Heart right ventricle (tissue), 16 donors: ENCODE measurements at regions not wholly inside any gene's neighbourhood (a gene's known extent, or its start where the extent isn't known, plus 50 kb on each side); places are given as distances from the start of the nearest gene placed in this dataset.
A peak's percentile ranks its signal among the peaks of the same experiment; 100 is the strongest.

ENCODE experiments used
- ATAC-seq, 8 donors: fragments of 200-7000 bp; cut with Tn5 transposase; one replicate each; pipeline ENCODE4 v1.9.1; 2020; ENCODE audit warnings: mild to moderate bottlenecking in 8 of 8, moderate library complexity in 8 of 8, moderate number of reproducible peaks in 1 of 8
- DNase-seq, 2 donors: peaks; one replicate each; pipeline ENCODE4 v3.0.0-alpha.2; 2020
- H3K27ac ChIP-seq, 10 donors: fragments of 200-600 bp; sonication (generic) in 2 of 10; one replicate each; pipeline versions ENCODE4 v1.5.0 to v1.8.0; 2020 to 2022; ENCODE audit warnings: mild to moderate bottlenecking in 3 of 10
- H3K27me3 ChIP-seq, 7 donors: fragments of 200-600 bp; one replicate each; pipeline ENCODE4 v1.8.0; 2021 to 2022; ENCODE audit warnings: mild to moderate bottlenecking in 2 of 7
- H3K36me3 ChIP-seq, 9 donors: fragments of 200-600 bp; sonication (generic) in 1 of 9; one replicate each; pipeline versions ENCODE4 v1.5.0 to v1.8.0; 2020 to 2022; ENCODE audit warnings: mild to moderate bottlenecking in 2 of 9
- H3K4me1 ChIP-seq, 9 donors: fragments of 200-600 bp; sonication (generic) in 1 of 9; one replicate each; pipeline versions ENCODE4 v1.5.0 to v1.8.0; 2020 to 2022; ENCODE audit warnings: mild to moderate bottlenecking in 4 of 9
- H3K4me3 ChIP-seq, 10 donors: fragments of 200-600 bp; sonication (generic) in 2 of 10; one replicate each; pipeline versions ENCODE4 v1.5.0 to v1.8.0; 2020 to 2022; ENCODE audit warnings: mild to moderate bottlenecking in 7 of 10, moderate library complexity in 2 of 10
- H3K9me3 ChIP-seq, 11 donors: fragments of 200-600 bp in 10 of 11; sonication (generic) in 2 of 11; one replicate each; pipeline versions ENCODE4 v1.5.0 to v1.8.0; 2013 to 2022; ENCODE audit warnings: mild to moderate bottlenecking in 2 of 11, control low read depth in 1 of 11, moderate library complexity in 1 of 11
- whole genome bisulfite sequencing, 2 donors: extraction: QIAGEN DNeasy Blood & Tissue Kit; methylation state at CpG; one replicate each; pipeline ENCODE4 v1.1.7; 2013; ENCODE audit warnings: inconsistent platforms in 1 of 2; 5-methylcytosine and 5-hydroxymethylcytosine counted together
- intact Hi-C, 10 donors: fragments of 100-400 bp; cut with DNase I; formaldehyde crosslinking; loops; one replicate each; pipeline versions ENCODE4 v1.11.1 to v1.14.2; 2022
- TF ChIP-seq, protein P1 (sequence below), 9 donors: fragments of 200-600 bp; sonication (generic) in 2 of 9; IDR thresholded peaks; one replicate each; pipeline versions ENCODE4 v1.5.0 to v1.8.0; 2021 to 2022; ENCODE audit warnings: antibody characterized with exemption in 9 of 9, mild to moderate bottlenecking in 5 of 9, moderate library complexity in 1 of 9
- donor health status: Arrhythmogenic right ventricular cardiomyopathy.
- donor health status: ischemic (EF 13 %, LVEDD 7.1; RV severe dilation, severe dysfunction).
- donor health status: healthy with polysubstance abuse.
- donor health status: DM: no; HTN: yes; CAD: no.
- donor health status: DM: no; HTN: no; CAD: no.
- donor health status: ischemic (EF 25% LVEDD 6.9; RV normal size, moderate dysfunction).
- donor health status: ischemic (EF 25% LVEDD 5.7; RV mildly dilated, moderate dysfunction).
- donor health status: healthy.
- donor health status: DM: yes; HTN: yes; CAD: no.
- donor health status: Ischemic cardiomyopathy.
- donor health status: ischemic (EF 35%, LVEDD 5.7; RV mildly dilated, moderate dysfunction).
- donor health status: nonischemic (EF 11% LVEDD 7.7; RV severe dilation, severe dysfunction).
- donor health status: DM: yes; HTN: yes; CAD: no.
- donor health status: PGD.
- donor health status: ischemic (EF 29% LVEDD 5.4; RV normal size, mild dysfunction).
- donor health status: nonischemic (EF 23%, LVEDD 6.1; RV moderate dilation, normal function).

DNA sequence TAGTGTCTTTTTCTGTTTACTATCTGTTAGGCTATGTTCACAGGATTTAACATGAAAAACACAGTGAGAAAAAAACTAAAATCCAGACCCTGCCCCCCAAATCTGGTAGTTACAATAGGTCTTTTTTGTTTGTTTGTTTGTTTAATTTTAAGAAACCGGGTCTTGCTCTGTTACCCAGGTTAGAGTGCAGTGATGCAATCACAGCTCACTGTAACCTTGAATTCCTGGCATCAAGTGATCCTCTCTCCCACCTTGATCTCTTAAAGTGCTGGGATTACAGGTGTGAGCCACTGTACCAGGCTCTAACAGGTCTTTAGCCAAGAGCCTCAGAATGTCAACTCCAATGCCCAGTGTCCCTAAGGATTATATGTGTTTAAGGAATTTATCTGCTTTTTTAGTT, 88.0 kb upstream of the GOLIM4 start:
- Histone ChIP-seq H3K27ac (no peak overlapping the region), H3K4me3 (no peak overlapping the region), H3K9me3 (no peaks in the 10 kb centered on the region), H3K27me3 (no peaks in the 10 kb centered on the region), H3K4me1 (no peaks in the 10 kb centered on the region), H3K36me3 (no peaks in the 10 kb centered on the region)
- WGBS, 2 donors = 61 to 81% methylated on average over 1 of the region's 1 CpG
- intact Hi-C loops = no loop called here
- TF ChIP-seq, protein P1, sequence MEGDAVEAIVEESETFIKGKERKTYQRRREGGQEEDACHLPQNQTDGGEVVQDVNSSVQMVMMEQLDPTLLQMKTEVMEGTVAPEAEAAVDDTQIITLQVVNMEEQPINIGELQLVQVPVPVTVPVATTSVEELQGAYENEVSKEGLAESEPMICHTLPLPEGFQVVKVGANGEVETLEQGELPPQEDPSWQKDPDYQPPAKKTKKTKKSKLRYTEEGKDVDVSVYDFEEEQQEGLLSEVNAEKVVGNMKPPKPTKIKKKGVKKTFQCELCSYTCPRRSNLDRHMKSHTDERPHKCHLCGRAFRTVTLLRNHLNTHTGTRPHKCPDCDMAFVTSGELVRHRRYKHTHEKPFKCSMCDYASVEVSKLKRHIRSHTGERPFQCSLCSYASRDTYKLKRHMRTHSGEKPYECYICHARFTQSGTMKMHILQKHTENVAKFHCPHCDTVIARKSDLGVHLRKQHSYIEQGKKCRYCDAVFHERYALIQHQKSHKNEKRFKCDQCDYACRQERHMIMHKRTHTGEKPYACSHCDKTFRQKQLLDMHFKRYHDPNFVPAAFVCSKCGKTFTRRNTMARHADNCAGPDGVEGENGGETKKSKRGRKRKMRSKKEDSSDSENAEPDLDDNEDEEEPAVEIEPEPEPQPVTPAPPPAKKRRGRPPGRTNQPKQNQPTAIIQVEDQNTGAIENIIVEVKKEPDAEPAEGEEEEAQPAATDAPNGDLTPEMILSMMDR (IDR thresholded peaks at IDR 0.05) = no peak
- DNase-seq (no peak), ATAC-seq (no peak)

DNA sequence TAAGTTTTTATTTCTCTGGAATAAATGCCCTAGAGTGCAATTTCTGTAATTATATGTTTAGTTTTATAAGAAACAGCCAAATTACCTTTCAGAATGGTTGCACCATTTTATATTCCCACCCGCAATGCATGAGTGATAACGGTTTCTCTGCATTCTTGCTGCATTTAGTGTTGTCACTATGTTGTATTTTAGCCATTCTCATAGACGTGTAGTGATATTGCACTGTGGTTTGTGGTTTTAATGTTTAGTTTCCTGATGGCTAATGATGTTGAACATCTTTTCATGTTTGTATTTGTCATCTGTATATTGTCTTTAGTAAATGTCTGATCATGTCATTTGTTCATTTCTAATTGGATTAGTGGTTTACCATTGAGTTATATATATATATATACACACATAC, 73.0 kb upstream of the GOLIM4 start:
- Histone ChIP-seq H3K9me3 (no peaks in the 10 kb centered on the region), H3K4me3 (no peak overlapping the region), H3K4me1 (peaks cover 0 to 5% (median 0%) of the 10 kb centered on the region in 9 donors), H3K27me3 (no peaks in the 10 kb centered on the region), H3K27ac (no peak overlapping the region), H3K36me3 (no peaks in the 10 kb centered on the region)
- intact Hi-C loops = loop anchor here in 6 of 10 donors (5.0 to 10.0 kb wide), 4 partner anchors 126 to 254 kb away; no protein-coding TSS in a partner anchor
- TF ChIP-seq, protein P1 (IDR thresholded peaks at IDR 0.05) = no peak
- WGBS, 2 donors = 80 to 87% methylated on average over 3 of the region's 3 CpGs
- DNase-seq = no peak
- no peak for ATAC-seq

DNA sequence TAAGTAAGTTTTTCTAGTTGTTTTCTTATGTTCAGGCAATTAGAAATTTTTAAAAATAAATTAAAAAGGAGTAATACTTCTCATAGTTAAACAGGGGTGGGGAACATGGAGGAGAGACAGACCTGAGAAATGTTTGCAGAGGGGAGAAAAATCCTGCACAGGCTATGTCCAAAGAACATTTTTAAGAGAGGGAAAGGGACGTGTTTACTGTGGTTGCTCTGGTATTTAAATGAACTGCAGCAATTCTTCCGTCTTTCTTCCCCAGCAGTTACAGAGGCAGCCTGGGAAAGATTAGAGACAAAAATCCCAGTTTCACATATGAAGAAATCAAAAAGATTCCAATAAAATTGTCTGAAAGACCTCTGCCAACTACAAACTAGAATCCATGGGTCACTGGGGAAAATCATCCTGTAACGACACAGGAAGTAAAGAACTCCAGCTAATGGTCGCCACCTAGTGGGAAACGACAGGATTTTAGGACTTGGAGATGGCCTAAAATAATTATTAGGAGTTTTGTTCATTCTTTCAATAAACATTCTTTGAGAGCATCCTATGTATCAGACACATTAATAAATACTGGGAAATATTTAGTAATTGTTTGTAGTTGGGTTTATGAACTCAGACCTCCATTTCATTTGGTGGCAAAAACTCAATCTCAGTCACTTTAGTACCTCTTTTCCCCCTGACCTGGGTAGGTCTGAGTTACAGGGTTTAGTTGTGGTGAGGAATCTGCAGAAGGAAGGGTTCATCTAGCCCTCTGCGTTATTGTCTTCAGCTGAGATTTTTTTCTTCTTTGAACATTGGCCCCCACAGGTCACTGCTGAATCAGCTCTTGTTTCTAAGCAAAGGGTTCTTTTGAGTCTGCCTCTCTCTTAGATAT, 69.9 kb upstream of the GOLIM4 start:
- intact Hi-C loops = loop anchor here (1.0 to 10.0 kb wide), 8 partner anchors 71 to 251 kb away; partner anchors contain the start of gene GOLIM4 (in 1 of the 10)
- TF ChIP-seq, protein P1 (IDR thresholded peaks at IDR 0.05) = peak; percentile 56 to 93 (median 81)
- no peaks in the 10 kb centered on the region for H3K36me3 ChIP-seq
- H3K9me3 ChIP-seq = no peaks in the 10 kb centered on the region
- DNase-seq = peak in 1 of 2 donors; percentile 70
- H3K4me3 ChIP-seq = peak overlapping the region in 4 of 10 donors; percentile 15 to 34 (median 26)
- H3K27me3 ChIP-seq = no peaks in the 10 kb centered on the region
- peak in 7 of 8 donors; percentile 71 to 87 (median 77) for ATAC-seq
- H3K4me1 ChIP-seq = peaks cover 0 to 5% (median 0%) of the 10 kb centered on the region in 9 donors
- WGBS, 2 donors = 10 to 13% methylated on average over 6 of the region's 6 CpGs
- H3K27ac ChIP-seq = peak overlapping the region in 4 of 10 donors; percentile 16 to 52 (median 44)

DNA sequence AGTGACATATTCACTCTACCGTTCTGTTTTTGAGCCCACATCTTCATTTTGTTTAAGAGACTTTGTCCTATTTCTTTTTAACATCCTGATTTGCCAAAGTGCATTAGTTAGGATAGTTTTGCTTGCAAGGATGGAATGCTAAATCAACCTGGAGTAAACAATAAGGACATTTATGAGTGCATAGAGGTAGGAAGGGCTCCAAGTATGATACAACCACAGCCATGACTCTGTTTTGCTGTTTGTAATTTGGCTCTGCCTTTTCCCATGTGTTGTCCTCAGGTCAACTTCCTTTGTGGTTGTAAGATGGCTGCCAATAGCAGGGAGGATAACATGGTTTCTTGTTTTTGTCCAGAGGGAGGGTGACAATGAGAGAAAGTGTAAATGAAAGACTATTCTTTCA, 66.4 kb upstream of the GOLIM4 start:
- WGBS, 2 donors = 76 to 82% methylated on average over 1 of the region's 1 CpG
- Histone ChIP-seq H3K9me3 (no peaks in the 10 kb centered on the region), H3K4me3 (no peak overlapping the region), H3K27ac (peak overlapping the region in 1 of 10 donors; percentile 26), H3K36me3 (no peaks in the 10 kb centered on the region), H3K4me1 (peaks cover 0 to 5% (median 0%) of the 10 kb centered on the region in 9 donors), H3K27me3 (no peaks in the 10 kb centered on the region)
- TF ChIP-seq, protein P1 (IDR thresholded peaks at IDR 0.05) = no peak
- intact Hi-C loops = loop anchor here in 6 of 10 donors (5.0 to 10.0 kb wide), 5 partner anchors 45 to 247 kb away; no protein-coding TSS in a partner anchor
- DNase-seq (no peak), ATAC-seq (peak in 5 of 8 donors; percentile 30 to 64 (median 39))
